H54 (cell line): ENCODE measurements at regions not wholly inside any gene's neighbourhood (a gene's known extent, or its start where the extent isn't known, plus 50 kb on each side); places are given as distances from the start of the nearest gene placed in this dataset.
"Not testable (repeated sequence)": the region's sequence is repeated elsewhere in the genome, so short reads cannot be mapped to it uniquely, and the experiment has no call there.

Source experiments
- DNase-seq: peaks from one replicate; pipeline ENCODE4 v3.0.0; 2011; ENCODE audit warnings: low spot score, mixed read lengths; ENCODE audit not compliant: insufficient read length
- FAIRE-seq: peaks from 3 replicates; lab custom pipeline; 2011; peaks lifted over from hg19 to GRCh38; lab: Jason Lieb, UNC
- POLR2A ChIP-seq: IDR thresholded peaks from 2 replicates; pipeline ENCODE4 v1.6.1; 2011; ENCODE audit warnings: low read depth, mild to moderate bottlenecking, low read length

- no peak for DNase-seq
- no peak for FAIRE-seq
- no peak for TF ChIP-seq POLR2A
Observed at GRCh38 chr18:76610012-76610411, 115.0 kb upstream of the ZNF516 start.

- DNase-seq (no peak), FAIRE-seq (no peak)
- no peak for TF ChIP-seq POLR2A
Observed at GRCh38 chr18:76605341-76605929, 110.4 kb upstream of the ZNF516 start.

- TF ChIP-seq POLR2A = no peak
- no peak for DNase-seq
- FAIRE-seq = no peak
Observed at GRCh38 chr18:76604935-76605240, 109.8 kb upstream of the ZNF516 start.

- DNase-seq (no peak), FAIRE-seq (no peak)
- TF ChIP-seq POLR2A = no peak
Observed at GRCh38 chr18:76604108-76604934, 109.3 kb upstream of the ZNF516 start.

GRCh38 chr18:76602191-76602590, 107.1 kb upstream of the ZNF516 start:
- FAIRE-seq = no peak
- DNase-seq = no peak

GRCh38 chr18:76600076-76600475, 105.0 kb upstream of the ZNF516 start:
- not testable (repeated sequence) for FAIRE-seq, DNase-seq

More at GRCh38 chr18:76602191-76602590, 107.1 kb upstream of the ZNF516 start:
- no peak for TF ChIP-seq POLR2A

GRCh38 chr18:76594966-76595365, 99.9 kb upstream of the ZNF516 start:
- no peak for TF ChIP-seq POLR2A
- no peak for FAIRE-seq
- DNase-seq = no peak

GRCh38 chr18:76593843-76594242, 98.8 kb upstream of the ZNF516 start:
- FAIRE-seq (no peak), DNase-seq (no peak)
- TF ChIP-seq POLR2A = no peak

GRCh38 chr18:76592981-76593381, 97.9 kb upstream of the ZNF516 start:
- no peak for DNase-seq
- FAIRE-seq = no peak
- TF ChIP-seq POLR2A = no peak

- TF ChIP-seq POLR2A = no peak
- FAIRE-seq (no peak), DNase-seq (no peak)
Observed at GRCh38 chr18:76592096-76592495, 97.1 kb upstream of the ZNF516 start.

GRCh38 chr18:76589866-76590265, 94.8 kb upstream of the ZNF516 start:
- no peak for TF ChIP-seq POLR2A
- DNase-seq (no peak), FAIRE-seq (no peak)

GRCh38 chr18:76589316-76589715, 94.3 kb upstream of the ZNF516 start:
- TF ChIP-seq POLR2A = no peak
- DNase-seq (no peak), FAIRE-seq (no peak)

GRCh38 chr18:76588601-76589226, 93.7 kb upstream of the ZNF516 start:
- DNase-seq = no peak
- no peak for TF ChIP-seq POLR2A
- FAIRE-seq = no peak

- DNase-seq (no peak), FAIRE-seq (no peak)
- TF ChIP-seq POLR2A = no peak
Observed at GRCh38 chr18:76587879-76588271, 92.8 kb upstream of the ZNF516 start.
